ENCODE measurements at regions not wholly inside any gene's neighbourhood (a gene's known extent, or its start where the extent isn't known, plus 50 kb on each side); places are given as distances from the start of the nearest gene placed in this dataset.

GRCh38 chr11:37533087-37533486, 935.1 kb upstream of the RAG2 start:
- H3K36me3 Mint-ChIP-seq, result no peaks in the 10 kb centered on the region

GRCh38 chr11:37532271-37532670, 934.2 kb upstream of the RAG2 start:
- H3K9me3 ChIP-seq (ENCODE audit: control insufficient read depth in 1 of 2, low read length in 2 of 2), result peaks cover 0 to 4% of the 10 kb centered on the region in 2 donors
- CTCF ChIA-PET (ENCODE audit: partially characterized antibody), result no interaction called here
- Mint-ChIP-seq H3K27me3 (no peaks in the 10 kb centered on the region), H3K4me3 (no peak overlapping the region), H3K9me3 (peaks cover 0 to 32% (median 21%) of the 10 kb centered on the region in 8 donors), H3K27ac (no peak overlapping the region), H3K36me3 (no peaks in the 10 kb centered on the region), H3K4me1 (no peaks in the 10 kb centered on the region)
- no peaks in the 10 kb centered on the region for H3K27me3 ChIP-seq (ENCODE audit: insufficient read depth, low read length)
- DNase-seq, result no peak
- intact Hi-C loops (cut with micrococcal nuclease), result no loop called here
- H3K36me3 ChIP-seq (ENCODE audit: insufficient read depth, low read length), result no peaks in the 10 kb centered on the region
- no peak overlapping the region for H3K27ac ChIP-seq (ENCODE audit: low read depth, low read length)
- no peak overlapping the region for H3K4me3 ChIP-seq (ENCODE audit: low read length in 2 of 2)
- no peaks in the 10 kb centered on the region for H3K4me1 ChIP-seq (ENCODE audit: insufficient read depth, low read length)
- POLR2A ChIA-PET (ENCODE audit: partially characterized antibody), result no interaction called here

More at GRCh38 chr11:37533087-37533486, 935.1 kb upstream of the RAG2 start:
- intact Hi-C loops (cut with micrococcal nuclease), result no loop called here
- ChIA-PET CTCF (ENCODE audit: partially characterized antibody) (no interaction called here), POLR2A (ENCODE audit: partially characterized antibody) (no interaction called here)
- H3K27ac ChIP-seq (ENCODE audit: low read depth, low read length), result no peak overlapping the region
- no peak for DNase-seq
- no peak overlapping the region for H3K27ac Mint-ChIP-seq
- no peaks in the 10 kb centered on the region for H3K36me3 ChIP-seq (ENCODE audit: insufficient read depth, low read length)
- no peaks in the 10 kb centered on the region for H3K27me3 Mint-ChIP-seq
- H3K4me3 ChIP-seq (ENCODE audit: low read length in 2 of 2), result no peak overlapping the region
- H3K4me3 Mint-ChIP-seq, result no peak overlapping the region
- H3K4me1 ChIP-seq (ENCODE audit: insufficient read depth, low read length), result no peaks in the 10 kb centered on the region
- peaks cover 0 to 32% (median 19%) of the 10 kb centered on the region in 8 donors for H3K9me3 Mint-ChIP-seq
- no peaks in the 10 kb centered on the region for H3K27me3 ChIP-seq (ENCODE audit: insufficient read depth, low read length)
- H3K4me1 Mint-ChIP-seq, result no peaks in the 10 kb centered on the region
- H3K9me3 ChIP-seq (ENCODE audit: control insufficient read depth in 1 of 2, low read length in 2 of 2), result peaks cover 0 to 4% of the 10 kb centered on the region in 2 donors

GRCh38 chr11:37527545-37527944, 929.5 kb upstream of the RAG2 start:
- peaks cover 0 to 35% (median 21%) of the 10 kb centered on the region in 8 donors for H3K9me3 Mint-ChIP-seq
- no peaks in the 10 kb centered on the region for H3K4me1 Mint-ChIP-seq
- no peaks in the 10 kb centered on the region for H3K36me3 Mint-ChIP-seq
- no peak overlapping the region for H3K4me3 ChIP-seq (ENCODE audit: low read length in 2 of 2)
- H3K4me3 Mint-ChIP-seq, result no peak overlapping the region
- H3K27ac ChIP-seq (ENCODE audit: low read depth, low read length), result no peak overlapping the region
- intact Hi-C loops (cut with micrococcal nuclease), result no loop called here
- H3K27ac Mint-ChIP-seq, result no peak overlapping the region
- H3K4me1 ChIP-seq (ENCODE audit: insufficient read depth, low read length), result no peaks in the 10 kb centered on the region
- ChIA-PET CTCF (ENCODE audit: partially characterized antibody) (no interaction called here), POLR2A (ENCODE audit: partially characterized antibody) (no interaction called here)
- H3K36me3 ChIP-seq (ENCODE audit: insufficient read depth, low read length), result no peaks in the 10 kb centered on the region
- DNase-seq, result no peak
- no peaks in the 10 kb centered on the region for H3K27me3 ChIP-seq (ENCODE audit: insufficient read depth, low read length)
- peaks cover 0 to 4% of the 10 kb centered on the region in 2 donors for H3K9me3 ChIP-seq (ENCODE audit: control insufficient read depth in 1 of 2, low read length in 2 of 2)
- no peaks in the 10 kb centered on the region for H3K27me3 Mint-ChIP-seq

GRCh38 chr11:37525336-37525735, 927.3 kb upstream of the RAG2 start:
- POLR2A ChIA-PET (ENCODE audit: partially characterized antibody), result no interaction called here
- no peak overlapping the region for H3K27ac ChIP-seq (ENCODE audit: low read depth, low read length)
- H3K4me3 Mint-ChIP-seq, result no peak overlapping the region
- no peaks in the 10 kb centered on the region for H3K36me3 ChIP-seq (ENCODE audit: insufficient read depth, low read length)
- intact Hi-C loops (cut with micrococcal nuclease), result no loop called here
- CTCF ChIA-PET (ENCODE audit: partially characterized antibody), result no interaction called here
- DNase-seq, result no peak
- H3K4me1 Mint-ChIP-seq, result no peaks in the 10 kb centered on the region
- peaks cover 4 to 40% (median 22%) of the 10 kb centered on the region in 8 donors for H3K9me3 Mint-ChIP-seq
- peaks cover 0 to 4% of the 10 kb centered on the region in 2 donors for H3K9me3 ChIP-seq (ENCODE audit: control insufficient read depth in 1 of 2, low read length in 2 of 2)
- no peaks in the 10 kb centered on the region for H3K4me1 ChIP-seq (ENCODE audit: insufficient read depth, low read length)
- no peaks in the 10 kb centered on the region for H3K27me3 ChIP-seq (ENCODE audit: insufficient read depth, low read length)
- no peaks in the 10 kb centered on the region for H3K27me3 Mint-ChIP-seq
- no peak overlapping the region for H3K4me3 ChIP-seq (ENCODE audit: low read length in 2 of 2)
- no peak overlapping the region for H3K27ac Mint-ChIP-seq
- H3K36me3 Mint-ChIP-seq, result no peaks in the 10 kb centered on the region

GRCh38 chr11:37519781-37520180, 921.7 kb upstream of the RAG2 start:
- Mint-ChIP-seq H3K4me3 (no peak overlapping the region), H3K27me3 (no peaks in the 10 kb centered on the region), H3K4me1 (no peaks in the 10 kb centered on the region), H3K9me3 (peaks cover 4 to 36% (median 25%) of the 10 kb centered on the region in 8 donors), H3K36me3 (no peaks in the 10 kb centered on the region), H3K27ac (no peak overlapping the region)
- H3K36me3 ChIP-seq (ENCODE audit: insufficient read depth, low read length), result no peaks in the 10 kb centered on the region
- H3K27me3 ChIP-seq (ENCODE audit: insufficient read depth, low read length), result no peaks in the 10 kb centered on the region
- no peak for DNase-seq
- ChIA-PET CTCF (ENCODE audit: partially characterized antibody) (no interaction called here), POLR2A (ENCODE audit: partially characterized antibody) (no interaction called here)
- no peak overlapping the region for H3K4me3 ChIP-seq (ENCODE audit: low read length in 2 of 2)
- intact Hi-C loops (cut with micrococcal nuclease), result no loop called here
- no peak overlapping the region for H3K27ac ChIP-seq (ENCODE audit: low read depth, low read length)
- H3K9me3 ChIP-seq (ENCODE audit: control insufficient read depth in 1 of 2, low read length in 2 of 2), result no peaks in the 10 kb centered on the region
- no peaks in the 10 kb centered on the region for H3K4me1 ChIP-seq (ENCODE audit: insufficient read depth, low read length)

GRCh38 chr11:37512156-37512780, 914.2 kb upstream of the RAG2 start:
- CTCF ChIA-PET (ENCODE audit: partially characterized antibody), result no interaction called here
- H3K27me3 ChIP-seq (ENCODE audit: insufficient read depth, low read length), result no peaks in the 10 kb centered on the region
- H3K4me1 Mint-ChIP-seq, result no peaks in the 10 kb centered on the region
- intact Hi-C loops (cut with micrococcal nuclease), result no loop called here
- no peak overlapping the region for H3K27ac Mint-ChIP-seq
- POLR2A ChIA-PET (ENCODE audit: partially characterized antibody), result no interaction called here
- no peaks in the 10 kb centered on the region for H3K36me3 ChIP-seq (ENCODE audit: insufficient read depth, low read length)
- peaks cover 0 to 22% (median 17%) of the 10 kb centered on the region in 8 donors for H3K9me3 Mint-ChIP-seq
- no peaks in the 10 kb centered on the region for H3K36me3 Mint-ChIP-seq
- no peak overlapping the region for H3K4me3 Mint-ChIP-seq
- H3K27ac ChIP-seq (ENCODE audit: low read depth, low read length), result no peak overlapping the region
- no peak for DNase-seq
- H3K4me1 ChIP-seq (ENCODE audit: insufficient read depth, low read length), result no peaks in the 10 kb centered on the region
- H3K9me3 ChIP-seq (ENCODE audit: control insufficient read depth in 1 of 2, low read length in 2 of 2), result peaks cover 0 to 3% of the 10 kb centered on the region in 2 donors
- no peaks in the 10 kb centered on the region for H3K27me3 Mint-ChIP-seq
- no peak overlapping the region for H3K4me3 ChIP-seq (ENCODE audit: low read length in 2 of 2)

- no peaks in the 10 kb centered on the region for H3K4me1 Mint-ChIP-seq
- no peak overlapping the region for H3K4me3 ChIP-seq (ENCODE audit: low read length in 2 of 2)
- peaks cover 0 to 3% of the 10 kb centered on the region in 2 donors for H3K9me3 ChIP-seq (ENCODE audit: control insufficient read depth in 1 of 2, low read length in 2 of 2)
- ChIA-PET POLR2A (ENCODE audit: partially characterized antibody) (no interaction called here), CTCF (ENCODE audit: partially characterized antibody) (no interaction called here)
- no peak overlapping the region for H3K4me3 Mint-ChIP-seq
- no peaks in the 10 kb centered on the region for H3K27me3 Mint-ChIP-seq
- H3K4me1 ChIP-seq (ENCODE audit: insufficient read depth, low read length), result no peaks in the 10 kb centered on the region
- no peaks in the 10 kb centered on the region for H3K36me3 ChIP-seq (ENCODE audit: insufficient read depth, low read length)
- no peak overlapping the region for H3K27ac ChIP-seq (ENCODE audit: low read depth, low read length)
- DNase-seq, result no peak
- H3K27me3 ChIP-seq (ENCODE audit: insufficient read depth, low read length), result no peaks in the 10 kb centered on the region
- H3K27ac Mint-ChIP-seq, result no peak overlapping the region
- H3K9me3 Mint-ChIP-seq, result peaks cover 0 to 20% (median 16%) of the 10 kb centered on the region in 8 donors
- no peaks in the 10 kb centered on the region for H3K36me3 Mint-ChIP-seq
- intact Hi-C loops (cut with micrococcal nuclease), result no loop called here
These were observed 913.4 kb upstream of the RAG2 start for GRCh38 chr11:37511425-37511933.

Data from CD4-positive, alpha-beta memory T cell (primary cell).